Activated naive CD8-positive, alpha-beta T cell treated with anti-CD3 and anti-CD28 coated beads for 36 hours (primary cell): ENCODE measurements at regions not wholly inside any gene's neighbourhood (a gene's known extent, or its start where the extent isn't known, plus 50 kb on each side); places are given as distances from the start of the nearest gene placed in this dataset.
"Not testable (repeated sequence)": the region's sequence is repeated elsewhere in the genome, so short reads cannot be mapped to it uniquely, and the experiment has no call there.

ENCODE experiments used
- DNase-seq: peaks from one replicate; pipeline ENCODE4 v3.0.0; 2021
- H3K27ac Mint-ChIP-seq: one replicate; pipeline ENCODE4 v1.8.0; 2022; ENCODE audit warnings: mild to moderate bottlenecking, moderate library complexity, mixed read lengths
- H3K27me3 Mint-ChIP-seq: one replicate; pipeline ENCODE4 v1.8.0; 2022; ENCODE audit warnings: mild to moderate bottlenecking, mixed read lengths
- H3K36me3 Mint-ChIP-seq: one replicate; pipeline ENCODE4 v1.8.0; 2021; ENCODE audit warnings: mild to moderate bottlenecking, mixed read lengths
- H3K4me1 Mint-ChIP-seq: one replicate; pipeline ENCODE4 v1.8.0; 2021; ENCODE audit warnings: mixed read lengths
- H3K4me3 Mint-ChIP-seq: one replicate; pipeline ENCODE4 v1.8.0; 2022; ENCODE audit warnings: mild to moderate bottlenecking, moderate library complexity, mixed read lengths
- H3K9me3 Mint-ChIP-seq: one replicate; pipeline ENCODE4 v1.8.0; 2022; ENCODE audit warnings: mixed read lengths

DNA sequence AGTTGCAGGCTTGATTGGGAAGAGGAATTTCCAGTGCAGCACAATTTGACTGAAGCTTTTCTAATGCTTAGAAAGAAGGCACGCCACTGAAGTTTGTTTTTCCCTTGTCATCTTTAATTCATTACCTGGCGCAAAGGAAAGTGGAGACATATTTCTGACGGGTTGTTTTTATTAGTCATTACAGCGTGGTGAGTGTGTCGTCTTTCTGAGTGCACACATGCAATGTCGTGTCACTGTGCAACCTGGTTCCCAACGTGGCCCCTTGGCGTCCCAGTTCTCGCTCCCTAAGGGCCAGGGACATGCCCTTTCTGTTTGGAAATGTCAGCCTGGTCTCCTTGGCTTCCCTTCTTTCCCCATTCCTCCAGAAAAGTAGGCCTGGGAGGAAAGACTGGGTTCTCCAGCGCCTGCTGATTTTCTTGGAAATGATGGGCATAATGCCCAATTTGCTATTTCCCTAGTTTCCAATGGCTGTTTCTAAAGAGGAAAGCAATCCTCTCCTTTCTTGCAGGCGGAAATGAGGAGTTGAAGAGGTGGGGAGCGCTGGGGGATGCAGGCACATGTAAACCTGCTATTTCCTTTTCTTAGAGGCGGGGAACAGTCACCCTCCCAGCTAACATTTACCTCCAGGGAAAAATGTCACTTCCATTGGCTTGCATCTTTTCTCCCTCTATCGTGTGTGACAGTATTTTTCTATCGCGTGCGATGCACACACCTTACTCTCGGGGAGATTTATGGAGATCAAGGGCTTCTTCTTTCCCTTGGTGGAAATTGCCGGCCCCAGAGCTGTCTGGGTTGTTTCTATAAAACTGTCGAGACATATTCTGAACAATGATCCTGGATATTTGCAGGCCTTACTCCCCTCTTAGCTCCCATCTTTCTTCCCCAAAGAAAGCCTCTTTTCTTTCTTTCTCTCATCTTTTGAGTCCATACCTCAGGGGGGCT is 249.8 kb downstream of the ARHGAP12 start:
- Mint-ChIP-seq H3K9me3 (peaks cover 27% of the 10 kb centered on the region), H3K36me3 (no peaks in the 10 kb centered on the region), H3K27ac (no peak overlapping the region), H3K4me3 (no peak overlapping the region), H3K4me1 (no peaks in the 10 kb centered on the region), H3K27me3 (no peaks in the 10 kb centered on the region)
- no peak for DNase-seq

DNA sequence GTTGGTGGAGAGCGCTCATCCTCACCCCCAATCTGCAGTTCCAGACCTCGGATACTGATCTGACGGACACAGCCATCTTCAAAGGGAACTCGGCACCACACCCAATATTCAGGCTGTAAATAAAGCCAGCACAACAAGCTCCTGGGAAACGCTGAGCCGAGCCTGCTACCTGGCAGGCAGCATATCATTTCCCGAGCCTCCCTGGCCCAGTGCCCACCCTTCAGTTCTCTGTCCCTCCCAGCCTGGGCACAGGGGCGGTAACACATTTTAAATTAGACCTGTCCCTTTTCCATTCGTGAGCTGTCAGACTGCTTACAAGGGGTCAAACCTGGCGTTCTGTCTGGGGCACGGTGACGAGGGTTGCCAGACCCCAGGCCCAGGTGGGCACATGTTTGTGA is 250.5 kb downstream of the ARHGAP12 start:
- Mint-ChIP-seq H3K4me1 (no peaks in the 10 kb centered on the region), H3K4me3 (no peak overlapping the region), H3K9me3 (peaks cover 22% of the 10 kb centered on the region), H3K27me3 (no peaks in the 10 kb centered on the region), H3K36me3 (no peaks in the 10 kb centered on the region), H3K27ac (no peak overlapping the region)
- no peak for DNase-seq

DNA sequence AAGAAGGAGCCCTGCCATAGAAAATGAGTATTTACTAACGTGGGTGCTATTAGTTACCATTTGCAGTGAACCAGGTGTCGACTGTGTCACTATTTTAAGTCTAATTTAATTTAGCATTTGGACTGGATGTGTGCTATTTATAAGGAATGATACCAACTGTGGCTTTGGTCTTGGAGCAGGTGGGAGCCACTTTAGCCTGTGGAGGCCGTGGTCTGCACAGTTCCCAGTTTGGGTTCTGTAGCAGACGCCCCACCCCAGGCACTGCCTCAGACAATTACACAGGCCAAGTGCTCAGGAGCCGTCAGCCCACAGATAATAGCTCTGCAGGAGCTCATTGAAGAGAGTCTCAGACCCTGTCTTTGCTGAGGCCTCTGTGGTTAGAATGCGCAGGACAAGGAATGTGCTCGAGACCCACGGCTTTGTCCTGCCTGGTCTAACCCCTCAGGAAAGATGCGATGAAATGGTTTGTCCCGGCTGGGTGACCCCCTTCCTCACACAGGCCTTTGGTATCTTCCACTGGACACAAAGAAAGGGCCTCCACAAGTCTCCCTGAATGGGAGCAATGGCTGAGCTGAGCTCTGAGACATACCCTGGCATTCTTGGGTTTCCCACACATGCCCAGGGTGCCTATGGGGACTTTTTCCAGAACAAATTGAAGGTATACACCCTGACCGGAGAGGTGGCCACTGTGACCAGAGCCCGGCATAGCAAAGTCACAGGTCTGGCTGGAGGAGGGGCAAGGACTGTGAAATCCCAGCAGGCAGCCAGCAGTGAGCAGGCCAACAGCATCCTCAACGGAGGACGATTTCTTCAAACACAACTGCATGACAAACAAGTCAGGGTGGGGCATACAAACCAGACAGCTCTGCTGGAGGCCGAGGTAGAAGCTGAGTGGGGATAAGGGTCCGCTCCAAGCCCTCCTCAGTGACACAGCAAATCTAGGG is 251.2 kb downstream of the ARHGAP12 start:
- Mint-ChIP-seq H3K4me1 (no peaks in the 10 kb centered on the region), H3K27ac (no peak overlapping the region), H3K27me3 (no peaks in the 10 kb centered on the region), H3K36me3 (no peaks in the 10 kb centered on the region), H3K4me3 (no peak overlapping the region), H3K9me3 (peaks cover 22% of the 10 kb centered on the region)
- DNase-seq = no peak

DNA sequence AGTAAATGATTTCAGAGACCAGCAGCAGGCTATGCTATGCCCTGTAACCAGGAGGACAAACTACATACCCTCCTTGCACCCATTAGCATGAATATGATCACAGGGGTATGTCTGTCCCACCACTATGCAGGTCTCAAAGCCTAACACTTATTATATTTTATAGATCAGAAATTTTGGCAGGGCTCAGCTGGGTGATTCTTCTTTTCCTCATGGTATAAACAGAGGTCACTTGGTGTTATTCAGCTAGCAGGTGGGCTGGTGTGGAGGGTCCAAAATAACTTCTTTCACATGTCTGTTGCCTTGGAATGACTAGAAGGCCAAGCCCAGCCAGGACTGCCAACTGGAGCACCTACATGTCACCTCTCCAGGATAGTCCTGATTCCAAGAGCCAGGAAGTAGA is 252.9 kb downstream of the ARHGAP12 start:
- DNase-seq = no peak
- H3K27ac Mint-ChIP-seq = no peak overlapping the region
- H3K4me1 Mint-ChIP-seq = no peaks in the 10 kb centered on the region
- H3K9me3 Mint-ChIP-seq = peaks cover 18% of the 10 kb centered on the region
- no peaks in the 10 kb centered on the region for H3K27me3 Mint-ChIP-seq
- no peak overlapping the region for H3K4me3 Mint-ChIP-seq
- no peaks in the 10 kb centered on the region for H3K36me3 Mint-ChIP-seq

DNA sequence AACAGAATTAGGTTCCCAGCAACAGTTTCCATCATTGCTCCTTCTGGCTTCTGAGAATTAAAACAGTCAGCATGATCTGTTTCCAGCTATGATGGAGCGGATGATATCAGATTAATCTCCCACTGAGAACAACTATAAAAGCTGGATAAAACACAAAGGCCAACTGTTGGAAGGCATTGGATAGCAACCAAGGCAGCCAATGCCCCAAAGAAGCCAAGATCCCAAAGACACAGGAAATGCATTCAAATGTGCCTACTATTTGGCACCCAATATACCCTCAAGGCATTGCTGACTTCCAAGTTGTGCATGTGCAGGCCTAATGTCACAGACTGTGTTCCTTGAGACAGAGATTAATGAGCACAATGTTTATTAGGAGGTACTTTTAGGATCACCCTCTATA is 259.3 kb downstream of the ARHGAP12 start:
- Mint-ChIP-seq H3K36me3 (no peaks in the 10 kb centered on the region), H3K27ac (no peak overlapping the region), H3K9me3 (peaks cover 9% of the 10 kb centered on the region), H3K4me1 (no peaks in the 10 kb centered on the region), H3K4me3 (no peak overlapping the region), H3K27me3 (peaks cover 3% of the 10 kb centered on the region)
- no peak for DNase-seq

DNA sequence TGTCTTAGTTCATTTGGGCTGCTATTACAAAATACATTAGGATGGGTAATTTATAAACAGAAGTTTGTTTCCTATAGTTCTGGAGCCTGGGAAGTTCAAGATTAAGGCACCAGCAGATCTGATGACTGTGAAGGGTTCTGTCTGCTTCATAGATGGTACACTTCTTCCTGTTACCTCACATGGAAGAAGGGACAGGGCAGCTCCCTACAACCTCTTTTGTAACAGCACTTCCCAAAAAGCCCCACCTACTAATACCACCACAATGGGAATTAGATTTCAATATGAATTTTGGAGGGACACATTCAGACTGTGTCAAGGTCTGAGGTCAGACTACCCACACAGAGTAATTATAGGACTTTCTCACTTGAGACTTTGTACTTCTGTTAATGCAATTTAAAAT is 260.3 kb downstream of the ARHGAP12 start:
- Mint-ChIP-seq H3K27me3 (peaks cover 3% of the 10 kb centered on the region), H3K4me1 (no peaks in the 10 kb centered on the region), H3K4me3 (no peak overlapping the region), H3K9me3 (peaks cover 8% of the 10 kb centered on the region), H3K27ac (no peak overlapping the region), H3K36me3 (no peaks in the 10 kb centered on the region)
- DNase-seq = no peak

DNA sequence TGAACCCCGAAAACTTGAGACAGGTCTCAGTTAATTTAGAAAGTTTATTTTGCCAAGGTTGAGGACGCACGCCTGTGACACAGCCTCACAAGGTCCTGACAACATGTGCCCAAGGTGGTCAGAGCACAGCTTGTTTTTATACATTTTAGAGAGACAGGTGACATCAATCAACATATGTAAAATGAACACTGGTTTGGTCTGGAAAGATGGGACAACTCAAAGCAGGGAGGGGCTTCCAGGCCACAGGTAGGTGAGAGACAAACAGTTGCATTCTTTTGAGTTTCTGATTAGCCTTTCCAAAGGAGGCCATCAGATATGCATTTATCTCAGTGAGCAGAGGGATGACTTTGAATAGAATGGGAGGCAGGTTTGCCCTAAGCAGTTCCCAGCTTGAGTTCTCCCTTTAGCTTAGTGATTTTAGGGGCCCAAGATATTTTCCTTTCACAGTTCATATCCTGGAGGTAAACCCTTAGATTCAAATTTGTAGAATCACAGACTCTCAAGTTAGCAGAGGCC is 262.8 kb downstream of the ARHGAP12 start:
- H3K27me3 Mint-ChIP-seq, H3K36me3 Mint-ChIP-seq, H3K9me3 Mint-ChIP-seq, H3K27ac Mint-ChIP-seq, H3K4me1 Mint-ChIP-seq, DNase-seq, H3K4me3 Mint-ChIP-seq: not testable (repeated sequence)

DNA sequence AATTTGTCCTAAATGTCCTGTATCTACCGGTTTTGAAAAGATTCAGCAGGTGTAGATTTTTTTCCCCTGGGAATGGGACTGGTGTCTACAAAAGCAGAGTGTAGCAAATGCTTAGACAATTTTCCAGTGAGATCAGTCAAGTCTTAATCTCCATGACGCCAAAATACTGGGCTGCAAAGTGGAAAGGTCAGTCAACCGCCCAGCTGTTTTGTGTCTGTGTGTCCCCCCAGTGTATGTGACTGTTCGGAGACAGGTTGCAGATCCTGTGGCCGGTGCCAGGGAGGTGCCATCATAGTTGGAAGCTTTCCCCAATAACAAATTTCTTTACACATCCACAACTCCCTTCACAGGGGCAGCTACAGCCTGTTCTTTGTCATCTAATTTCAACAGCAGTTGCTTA is 263.8 kb downstream of the ARHGAP12 start:
- Mint-ChIP-seq H3K27me3 (peaks cover 3% of the 10 kb centered on the region), H3K27ac (no peak overlapping the region), H3K9me3 (no peaks in the 10 kb centered on the region), H3K4me1 (no peaks in the 10 kb centered on the region), H3K36me3 (no peaks in the 10 kb centered on the region), H3K4me3 (no peak overlapping the region)
- DNase-seq = no peak

DNA sequence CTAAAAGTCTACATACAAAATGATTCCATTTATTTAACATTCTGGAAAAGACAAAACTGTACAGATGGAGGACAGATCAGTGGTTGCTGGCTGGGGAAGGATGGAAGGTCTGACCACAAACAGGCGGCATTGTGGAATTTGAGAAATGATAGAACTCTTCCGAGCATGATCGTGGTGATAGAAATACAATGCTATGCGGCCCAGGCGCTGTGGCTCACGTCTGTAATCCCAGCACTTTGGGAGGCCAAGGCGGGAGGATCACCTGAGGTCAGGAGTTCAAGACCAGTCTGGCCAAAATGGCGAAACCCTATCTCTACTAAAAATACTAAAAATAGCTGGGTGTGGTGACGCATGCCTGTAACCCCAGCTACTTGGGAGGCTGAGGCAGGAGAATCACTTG is 264.6 kb downstream of the ARHGAP12 start:
- H3K27me3 Mint-ChIP-seq, H3K36me3 Mint-ChIP-seq, H3K9me3 Mint-ChIP-seq, H3K4me3 Mint-ChIP-seq, H3K4me1 Mint-ChIP-seq, DNase-seq, H3K27ac Mint-ChIP-seq: not testable (repeated sequence)

DNA sequence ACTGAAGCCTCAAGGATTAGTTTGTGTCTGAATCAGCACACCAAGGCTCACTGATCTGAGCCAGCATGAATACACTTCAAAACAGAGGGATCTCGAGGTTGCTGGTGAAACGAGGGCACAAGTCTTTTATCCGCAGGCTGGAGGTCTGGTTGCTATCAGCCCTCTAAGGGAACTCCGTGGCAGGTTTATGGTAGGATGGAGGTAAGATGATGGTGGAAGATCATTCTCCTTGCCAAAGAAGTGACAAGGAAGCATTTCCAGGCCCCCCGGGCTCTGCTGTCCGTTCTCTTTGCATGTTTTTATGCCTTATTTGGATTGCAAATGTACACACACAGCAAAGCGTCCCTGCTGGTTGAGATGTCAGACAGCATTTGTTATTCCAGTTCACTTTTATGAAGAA is 268.3 kb downstream of the ARHGAP12 start:
- no peak overlapping the region for H3K27ac Mint-ChIP-seq
- H3K4me3 Mint-ChIP-seq = no peak overlapping the region
- H3K9me3 Mint-ChIP-seq = no peaks in the 10 kb centered on the region
- peaks cover 11% of the 10 kb centered on the region for H3K27me3 Mint-ChIP-seq
- H3K36me3 Mint-ChIP-seq = no peaks in the 10 kb centered on the region
- no peaks in the 10 kb centered on the region for H3K4me1 Mint-ChIP-seq
- DNase-seq = no peak

DNA sequence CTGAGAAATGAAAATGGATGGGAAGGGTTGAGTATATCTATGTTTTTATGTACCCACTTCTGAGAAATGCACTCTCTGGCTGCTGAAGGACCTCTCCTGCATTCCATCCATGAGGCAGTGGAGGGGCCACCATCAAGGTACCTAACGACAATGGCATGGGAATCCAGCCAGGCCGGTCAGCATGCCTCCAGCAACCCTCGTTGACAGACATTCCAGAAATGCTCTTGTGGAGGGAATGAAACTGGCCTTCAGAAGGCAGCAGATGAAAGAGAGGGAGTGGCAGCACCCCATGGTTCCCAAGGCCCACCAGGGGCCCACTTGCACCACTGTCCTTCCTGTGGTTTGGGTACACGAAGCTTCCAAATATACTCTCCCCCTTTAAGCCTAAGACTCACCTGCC is 269.0 kb downstream of the ARHGAP12 start:
- H3K27me3 Mint-ChIP-seq = peaks cover 8% of the 10 kb centered on the region
- H3K4me1 Mint-ChIP-seq = no peaks in the 10 kb centered on the region
- no peak for DNase-seq
- H3K36me3 Mint-ChIP-seq = no peaks in the 10 kb centered on the region
- no peaks in the 10 kb centered on the region for H3K9me3 Mint-ChIP-seq
- no peak overlapping the region for H3K4me3 Mint-ChIP-seq
- no peak overlapping the region for H3K27ac Mint-ChIP-seq

DNA sequence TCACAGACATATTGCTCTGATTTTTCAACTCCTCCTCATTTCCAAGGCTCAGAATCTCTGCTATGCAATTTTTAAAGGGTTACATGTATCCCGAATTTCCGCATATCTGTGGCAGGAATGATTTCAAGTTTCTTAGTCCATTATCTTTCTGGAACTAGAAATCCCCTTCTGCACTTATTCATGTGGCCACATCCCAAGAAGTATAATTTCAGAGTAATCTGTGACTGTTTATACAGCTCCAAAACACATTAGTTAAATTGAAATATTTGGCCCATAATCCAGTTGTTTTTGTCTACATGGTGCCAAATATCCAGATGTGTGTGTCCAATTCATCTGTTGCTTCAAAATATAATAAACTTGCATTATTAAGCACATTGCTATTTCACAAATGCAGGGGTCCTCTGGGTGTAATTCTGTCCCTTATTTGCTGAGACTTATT is 271.2 kb downstream of the ARHGAP12 start:
- no peaks in the 10 kb centered on the region for H3K9me3 Mint-ChIP-seq
- H3K4me1 Mint-ChIP-seq = no peaks in the 10 kb centered on the region
- H3K27me3 Mint-ChIP-seq = peaks cover 8% of the 10 kb centered on the region
- no peak overlapping the region for H3K4me3 Mint-ChIP-seq
- DNase-seq = no peak
- no peaks in the 10 kb centered on the region for H3K36me3 Mint-ChIP-seq
- H3K27ac Mint-ChIP-seq = no peak overlapping the region

DNA sequence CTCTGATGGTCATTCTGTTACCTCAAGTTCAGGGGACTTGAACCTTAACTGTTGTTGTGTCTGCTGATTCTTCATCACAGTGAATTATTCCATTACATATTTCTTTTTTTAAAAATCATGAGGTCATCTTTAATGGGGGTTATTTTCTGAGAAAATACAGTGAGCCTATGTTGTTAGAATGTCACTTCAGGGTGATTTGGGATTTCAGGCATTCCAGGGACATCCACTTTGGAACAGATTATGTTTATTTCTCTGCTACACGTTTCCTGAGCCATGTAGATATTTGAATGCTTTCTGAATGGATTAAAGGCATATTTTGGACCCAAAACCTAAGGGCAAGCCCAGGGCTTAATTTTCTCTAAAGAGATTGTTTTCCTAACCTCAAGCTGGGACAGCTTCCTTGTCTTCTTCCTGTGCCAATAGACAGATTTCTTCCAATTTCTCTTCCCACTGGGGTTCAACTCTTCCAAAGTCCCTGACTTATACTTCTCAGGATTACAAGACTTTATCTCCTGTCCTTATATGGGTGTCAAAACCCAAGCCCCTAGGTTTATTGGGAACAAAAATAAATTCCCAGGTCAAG is 271.7 kb downstream of the ARHGAP12 start:
- H3K4me1 Mint-ChIP-seq = no peaks in the 10 kb centered on the region
- H3K36me3 Mint-ChIP-seq = no peaks in the 10 kb centered on the region
- no peaks in the 10 kb centered on the region for H3K9me3 Mint-ChIP-seq
- H3K4me3 Mint-ChIP-seq = no peak overlapping the region
- H3K27me3 Mint-ChIP-seq = peaks cover 8% of the 10 kb centered on the region
- no peak for DNase-seq
- no peak overlapping the region for H3K27ac Mint-ChIP-seq

DNA sequence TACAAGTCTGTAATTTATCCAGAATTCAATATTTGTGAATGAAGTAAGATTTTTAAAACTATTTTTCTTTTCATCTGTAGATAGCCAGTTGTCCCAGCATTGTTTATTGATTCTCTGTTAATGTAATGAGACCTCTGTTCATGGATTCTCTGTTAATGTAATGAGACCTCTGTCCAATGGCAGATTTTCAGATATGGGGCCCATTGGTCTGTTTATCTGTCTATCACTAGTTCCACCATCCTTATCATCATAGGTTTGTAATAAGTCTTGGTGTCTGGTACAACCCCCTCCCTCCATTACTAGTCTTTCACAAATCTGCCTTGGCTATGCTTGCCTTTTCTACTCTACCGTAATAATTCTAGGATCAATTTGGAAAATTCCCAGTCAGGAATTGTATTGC is 276.6 kb downstream of the ARHGAP12 start:
- Mint-ChIP-seq H3K4me3 (no peak overlapping the region), H3K4me1 (no peaks in the 10 kb centered on the region), H3K27me3 (peaks cover 8% of the 10 kb centered on the region), H3K9me3 (no peaks in the 10 kb centered on the region), H3K27ac (no peak overlapping the region), H3K36me3 (no peaks in the 10 kb centered on the region)
- DNase-seq = no peak

DNA sequence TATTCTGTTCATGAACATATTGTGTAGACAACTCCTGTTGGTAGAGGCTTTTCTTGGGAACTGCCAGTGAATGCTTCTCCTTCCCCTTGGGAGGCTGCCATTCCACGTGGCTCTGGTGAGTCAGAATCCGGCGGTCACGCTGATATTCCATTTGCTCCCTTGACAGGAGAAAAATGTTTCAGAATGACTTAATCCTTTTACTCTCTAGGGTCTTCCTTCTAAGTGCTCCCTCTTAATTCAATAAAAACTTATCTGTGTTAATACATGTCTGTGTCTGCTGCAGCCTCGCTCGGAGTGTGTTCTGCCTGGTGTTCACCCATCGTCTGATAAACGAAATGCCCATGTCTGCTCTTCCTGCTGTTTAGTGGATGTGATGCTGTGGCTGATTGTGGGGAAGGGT is 278.6 kb downstream of the ARHGAP12 start:
- Mint-ChIP-seq H3K4me1 (no peaks in the 10 kb centered on the region), H3K9me3 (no peaks in the 10 kb centered on the region), H3K36me3 (no peaks in the 10 kb centered on the region), H3K27ac (no peak overlapping the region), H3K4me3 (no peak overlapping the region), H3K27me3 (no peaks in the 10 kb centered on the region)
- no peak for DNase-seq
